ENCODE measurements at regions not wholly inside any gene's neighbourhood (a gene's known extent, or its start where the extent isn't known, plus 50 kb on each side); places are given as distances from the start of the nearest gene placed in this dataset.

GRCh38 chr2:35468245-35468644 lies 887.3 kb upstream of the CRIM1 start:
- TF ChIP-seq POLR2A (IDR thresholded peaks at IDR 0.05) (no peak), CTCF (IDR thresholded peaks at IDR 0.05) (no peak)
- DNase-seq (no peak), ATAC-seq (no peak)
- Histone ChIP-seq H3K27ac (no peak overlapping the region), H3K4me3 (no peak overlapping the region), H3K4me1 (no peaks in the 10 kb centered on the region), H3K36me3 (no peaks in the 10 kb centered on the region), H3K9me3 (no peaks in the 10 kb centered on the region), H3K27me3 (no peaks in the 10 kb centered on the region)
- WGBS (ENCODE audit: insufficient coverage, low coverage, low lambda C conversion rate, missing lambda C conversion rate) = 49% methylated on average over 3 of the region's 3 CpGs
- intact Hi-C loops (cut with DNase I) = no loop called here

- 27% methylated on average over 6 of the region's 6 CpGs for WGBS (ENCODE audit: insufficient coverage, low coverage, low lambda C conversion rate, missing lambda C conversion rate)
Observed at GRCh38 chr2:35463805-35464596, 891.6 kb upstream of the CRIM1 start.

GRCh38 chr2:35462226-35462998 lies 893.2 kb upstream of the CRIM1 start:
- intact Hi-C loops (cut with DNase I) = no loop called here
- no peak for DNase-seq
- 32% methylated on average over 5 of the region's 5 CpGs for WGBS (ENCODE audit: insufficient coverage, low coverage, low lambda C conversion rate, missing lambda C conversion rate)
- no peak for TF ChIP-seq POLR2A (IDR thresholded peaks at IDR 0.05)
- no peak for TF ChIP-seq CTCF (IDR thresholded peaks at IDR 0.05)
- Histone ChIP-seq H3K27me3 (no peaks in the 10 kb centered on the region), H3K27ac (no peak overlapping the region), H3K36me3 (no peaks in the 10 kb centered on the region), H3K4me1 (no peaks in the 10 kb centered on the region), H3K9me3 (no peaks in the 10 kb centered on the region), H3K4me3 (no peak overlapping the region)
- no peak for ATAC-seq

More at GRCh38 chr2:35463805-35464596, 891.6 kb upstream of the CRIM1 start:
- intact Hi-C loops (cut with DNase I) = no loop called here
- Histone ChIP-seq H3K9me3 (no peaks in the 10 kb centered on the region), H3K4me3 (no peak overlapping the region), H3K27ac (no peak overlapping the region), H3K27me3 (no peaks in the 10 kb centered on the region), H3K4me1 (no peaks in the 10 kb centered on the region), H3K36me3 (no peaks in the 10 kb centered on the region)
- DNase-seq (no peak), ATAC-seq (no peak)
- TF ChIP-seq CTCF (IDR thresholded peaks at IDR 0.05) = no peak
- TF ChIP-seq POLR2A (IDR thresholded peaks at IDR 0.05) = no peak

GRCh38 chr2:35461406-35461805 lies 894.2 kb upstream of the CRIM1 start:
- no peak for DNase-seq
- H3K27ac ChIP-seq = no peak overlapping the region
- TF ChIP-seq CTCF (IDR thresholded peaks at IDR 0.05) = no peak
- TF ChIP-seq POLR2A (IDR thresholded peaks at IDR 0.05) = no peak
- intact Hi-C loops (cut with DNase I) = no loop called here
- H3K4me3 ChIP-seq = no peak overlapping the region
- H3K36me3 ChIP-seq = no peaks in the 10 kb centered on the region
- no peaks in the 10 kb centered on the region for H3K27me3 ChIP-seq
- no peak for ATAC-seq
- H3K4me1 ChIP-seq = no peaks in the 10 kb centered on the region
- H3K9me3 ChIP-seq = no peaks in the 10 kb centered on the region

Data from right lobe of liver (tissue), 6 donors.